HEK293 (cell line): ENCODE measurements at regions not wholly inside any gene's neighbourhood (a gene's known extent, or its start where the extent isn't known, plus 50 kb on each side); places are given as distances from the start of the nearest gene placed in this dataset.

ENCODE experiments used
- CTCF ChIP-seq: fragments of 450-650 bp; formaldehyde crosslinking; IDR thresholded peaks from 2 replicates; pipeline ENCODE4 v1.5.1; 2016; ENCODE audit warnings: missing biosample characterization, missing genetic modification characterization
- TCF7L2 ChIP-seq: IDR thresholded peaks from 2 replicates; pipeline ENCODE4 v1.6.1; 2011; ENCODE audit warnings: low read depth, mild to moderate bottlenecking, inconsistent platforms, low read length, moderate library complexity, borderline replicate concordance
- ZNF473 ChIP-seq: fragments of 450-650 bp; formaldehyde crosslinking; IDR thresholded peaks from 2 replicates; pipeline ENCODE4 v1.5.1; 2017; ENCODE audit warnings: missing biosample characterization, missing genetic modification characterization
- ZNF701 ChIP-seq: fragments of 450-650 bp; formaldehyde crosslinking; IDR thresholded peaks from 2 replicates; pipeline ENCODE4 v1.5.1; 2016; ENCODE audit warnings: missing biosample characterization, missing genetic modification characterization
- ZNF704 ChIP-seq: fragments of 450-650 bp; formaldehyde crosslinking; IDR thresholded peaks from 2 replicates; pipeline ENCODE4 v1.5.1; 2016; ENCODE audit warnings: missing biosample characterization, missing genetic modification characterization
- TF ChIP-seq, protein P1 (sequence below): fragments of 450-650 bp; formaldehyde crosslinking; IDR thresholded peaks from 2 replicates; pipeline ENCODE4 v1.5.1; 2017; ENCODE audit warnings: missing biosample characterization, missing genetic modification characterization
- TF ChIP-seq, protein P2 (sequence below): fragments of 450-650 bp; formaldehyde crosslinking; IDR thresholded peaks from 2 replicates; pipeline ENCODE4 v1.5.1; 2016; ENCODE audit warnings: missing biosample characterization, missing genetic modification characterization, low read depth
- TF ChIP-seq, protein P3 (sequence below): sonication (generic); formaldehyde crosslinking; IDR thresholded peaks from 2 replicates; pipeline ENCODE4 v1.8.1; 2022; ENCODE audit warnings: mild to moderate bottlenecking, moderate library complexity, missing genetic modification reagents

DNA sequence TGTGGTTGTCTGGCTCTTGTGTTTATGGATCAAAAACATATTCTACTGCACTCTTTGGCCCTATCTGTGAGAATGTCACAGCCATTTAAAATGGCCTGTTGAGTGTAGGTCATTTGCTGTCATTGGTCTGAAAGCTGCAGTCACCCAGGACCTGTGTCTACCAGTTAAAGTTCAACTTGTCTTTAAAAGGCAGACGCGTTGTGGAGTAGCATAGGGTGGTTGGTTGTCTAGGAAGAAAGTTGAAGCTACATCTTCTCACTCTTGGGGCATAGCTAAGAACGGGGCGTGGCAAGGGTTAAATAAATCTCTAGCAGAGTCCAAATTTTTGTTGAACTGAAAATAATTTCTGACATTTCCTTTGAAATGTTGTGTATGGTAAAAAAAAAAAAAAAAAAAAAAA lies 110.7 kb upstream of the E2F8 start:
- no peak for TF ChIP-seq ZNF701 (tag by site-specific recombination)
- TF ChIP-seq CTCF (tag by site-specific recombination) = no peak
- TF ChIP-seq ZNF473 = no peak
- TF ChIP-seq, protein P1, sequence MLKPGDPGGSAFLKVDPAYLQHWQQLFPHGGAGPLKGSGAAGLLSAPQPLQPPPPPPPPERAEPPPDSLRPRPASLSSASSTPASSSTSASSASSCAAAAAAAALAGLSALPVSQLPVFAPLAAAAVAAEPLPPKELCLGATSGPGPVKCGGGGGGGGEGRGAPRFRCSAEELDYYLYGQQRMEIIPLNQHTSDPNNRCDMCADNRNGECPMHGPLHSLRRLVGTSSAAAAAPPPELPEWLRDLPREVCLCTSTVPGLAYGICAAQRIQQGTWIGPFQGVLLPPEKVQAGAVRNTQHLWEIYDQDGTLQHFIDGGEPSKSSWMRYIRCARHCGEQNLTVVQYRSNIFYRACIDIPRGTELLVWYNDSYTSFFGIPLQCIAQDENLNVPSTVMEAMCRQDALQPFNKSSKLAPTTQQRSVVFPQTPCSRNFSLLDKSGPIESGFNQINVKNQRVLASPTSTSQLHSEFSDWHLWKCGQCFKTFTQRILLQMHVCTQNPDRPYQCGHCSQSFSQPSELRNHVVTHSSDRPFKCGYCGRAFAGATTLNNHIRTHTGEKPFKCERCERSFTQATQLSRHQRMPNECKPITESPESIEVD (tag by site-specific recombination) = no peak
- no peak for TF ChIP-seq TCF7L2
- no peak for TF ChIP-seq ZNF704 (tag by site-specific recombination)
- TF ChIP-seq, protein P2, sequence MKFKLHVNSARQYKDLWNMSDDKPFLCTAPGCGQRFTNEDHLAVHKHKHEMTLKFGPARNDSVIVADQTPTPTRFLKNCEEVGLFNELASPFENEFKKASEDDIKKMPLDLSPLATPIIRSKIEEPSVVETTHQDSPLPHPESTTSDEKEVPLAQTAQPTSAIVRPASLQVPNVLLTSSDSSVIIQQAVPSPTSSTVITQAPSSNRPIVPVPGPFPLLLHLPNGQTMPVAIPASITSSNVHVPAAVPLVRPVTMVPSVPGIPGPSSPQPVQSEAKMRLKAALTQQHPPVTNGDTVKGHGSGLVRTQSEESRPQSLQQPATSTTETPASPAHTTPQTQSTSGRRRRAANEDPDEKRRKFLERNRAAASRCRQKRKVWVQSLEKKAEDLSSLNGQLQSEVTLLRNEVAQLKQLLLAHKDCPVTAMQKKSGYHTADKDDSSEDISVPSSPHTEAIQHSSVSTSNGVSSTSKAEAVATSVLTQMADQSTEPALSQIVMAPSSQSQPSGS (tag by site-specific recombination) = no peak
- TF ChIP-seq, protein P3, sequence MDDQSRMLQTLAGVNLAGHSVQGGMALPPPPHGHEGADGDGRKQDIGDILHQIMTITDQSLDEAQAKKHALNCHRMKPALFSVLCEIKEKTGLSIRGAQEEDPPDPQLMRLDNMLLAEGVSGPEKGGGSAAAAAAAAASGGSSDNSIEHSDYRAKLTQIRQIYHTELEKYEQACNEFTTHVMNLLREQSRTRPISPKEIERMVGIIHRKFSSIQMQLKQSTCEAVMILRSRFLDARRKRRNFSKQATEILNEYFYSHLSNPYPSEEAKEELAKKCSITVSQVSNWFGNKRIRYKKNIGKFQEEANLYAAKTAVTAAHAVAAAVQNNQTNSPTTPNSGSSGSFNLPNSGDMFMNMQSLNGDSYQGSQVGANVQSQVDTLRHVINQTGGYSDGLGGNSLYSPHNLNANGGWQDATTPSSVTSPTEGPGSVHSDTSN = no peak
